H7 (cell line): ENCODE measurements at regions not wholly inside any gene's neighbourhood (a gene's known extent, or its start where the extent isn't known, plus 50 kb on each side); places are given as distances from the start of the nearest gene placed in this dataset.

Source experiments
- DNase-seq: peaks from one replicate; pipeline ENCODE4 v3.0.0; 2012
- H3K27me3 ChIP-seq: 2 replicates; pipeline ENCODE4 v1.6.0; 2011; ENCODE audit warnings: mild to moderate bottlenecking, low read length; ENCODE audit not compliant: control insufficient read depth, insufficient read depth
- H3K36me3 ChIP-seq: replicated peaks from 2 replicates; pipeline ENCODE4 v1.5.1; 2011; ENCODE audit warnings: low read length; ENCODE audit not compliant: control insufficient read depth, insufficient read depth
- H3K4me3 ChIP-seq: 2 replicates; pipeline ENCODE4 v1.5.1; 2011; ENCODE audit warnings: low read depth, mild to moderate bottlenecking, control low read depth, low read length, moderate library complexity; ENCODE audit not compliant: insufficient read depth

DNA sequence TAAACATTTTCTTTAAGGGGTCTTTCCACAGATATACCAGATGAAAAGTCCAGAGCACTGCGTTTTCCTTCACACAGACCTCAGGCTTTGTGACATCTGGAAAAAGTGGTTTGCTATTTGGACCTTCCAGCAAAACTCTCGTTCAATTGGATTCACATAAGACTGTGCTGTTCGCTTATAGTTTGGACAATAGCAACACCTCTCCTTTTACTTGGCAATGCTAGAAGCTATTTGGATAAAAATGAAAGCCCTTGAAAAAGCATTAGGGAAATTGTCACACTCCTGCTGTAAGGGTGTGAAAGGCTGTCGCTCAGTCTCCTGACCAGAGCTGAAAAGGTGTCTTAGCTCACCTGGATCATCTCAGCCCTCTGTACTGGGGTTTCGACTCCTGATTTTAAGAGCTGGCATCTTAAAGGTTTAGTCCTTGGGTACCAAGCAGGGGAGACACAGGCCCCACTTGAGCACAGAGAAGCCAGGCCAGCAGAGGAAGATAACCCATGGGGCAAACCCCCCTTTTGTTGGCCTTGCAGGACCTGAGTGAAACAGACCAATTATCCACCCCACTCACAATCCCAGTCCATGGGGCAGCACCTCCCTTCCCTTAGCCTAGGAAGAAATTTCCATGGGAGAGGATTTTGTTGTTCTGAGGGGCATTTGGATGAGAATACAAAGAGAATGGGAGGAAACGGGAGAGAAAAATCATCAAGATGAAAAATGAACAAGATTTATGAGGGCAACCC lies 257.6 kb downstream of the DLEU7 start:
- Histone ChIP-seq H3K27me3 (no peaks in the 10 kb centered on the region), H3K36me3 (no peaks in the 10 kb centered on the region), H3K4me3 (no peak overlapping the region)
- DNase-seq: no peak

DNA sequence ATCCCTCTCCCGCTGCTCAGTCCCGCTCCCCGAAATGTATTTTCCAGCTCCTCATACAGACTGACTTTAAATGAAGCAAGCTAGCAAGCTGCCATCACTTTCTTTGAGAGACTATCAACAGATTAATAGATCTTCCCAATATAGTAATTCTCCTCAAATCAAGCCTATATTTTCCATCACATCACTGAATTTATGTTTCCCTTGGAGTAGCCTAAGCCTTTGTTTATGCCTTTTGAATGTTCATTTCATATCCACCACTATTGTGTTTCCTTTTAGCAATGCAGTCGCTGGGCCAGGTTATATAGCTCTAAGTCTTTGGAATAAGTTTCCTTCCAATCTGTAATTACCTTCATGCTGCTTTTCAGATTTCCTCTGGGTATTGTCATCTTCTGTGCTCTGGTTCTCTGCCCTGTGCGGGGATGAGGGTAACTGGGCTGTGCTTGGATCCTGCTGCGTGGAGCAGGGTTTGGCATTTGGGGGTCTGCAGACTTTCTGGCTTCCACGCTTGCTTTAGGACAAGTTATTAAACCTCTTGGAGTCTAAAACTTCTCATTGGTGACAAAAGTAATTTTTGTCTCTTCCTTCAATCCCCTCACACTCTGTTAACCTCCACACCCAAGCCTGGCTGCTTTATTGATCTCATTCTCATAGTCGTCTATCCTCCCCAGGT lies 256.9 kb downstream of the DLEU7 start:
- DNase-seq: no peak
- Histone ChIP-seq H3K27me3 (no peaks in the 10 kb centered on the region), H3K4me3 (no peak overlapping the region)

DNA sequence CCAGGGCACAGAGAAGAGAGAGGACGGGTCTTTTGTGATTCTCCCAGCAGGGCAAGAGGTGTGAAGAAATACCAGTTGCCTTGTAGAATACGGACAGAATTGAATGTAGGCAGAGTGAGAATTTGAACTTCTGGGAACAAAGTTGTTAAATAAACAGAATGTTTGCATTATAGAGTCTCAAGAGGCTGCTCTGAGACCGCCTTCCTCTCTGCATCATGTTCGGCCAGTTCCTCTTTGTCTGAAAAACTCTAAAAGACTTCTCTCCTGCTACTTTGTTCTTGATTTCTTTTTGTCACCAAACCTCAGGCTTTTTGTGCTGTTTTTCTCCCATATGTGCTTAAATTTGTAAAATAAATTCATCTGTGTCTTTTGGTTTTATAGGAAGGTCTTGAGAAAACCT lies 256.4 kb downstream of the DLEU7 start:
- Histone ChIP-seq H3K4me3 (no peak overlapping the region), H3K27me3 (no peaks in the 10 kb centered on the region), H3K36me3 (no peaks in the 10 kb centered on the region)
- DNase-seq: peak; percentile 19

More for the DNA sequence above, 256.9 kb downstream of the DLEU7 start:
- no peaks in the 10 kb centered on the region for H3K36me3 ChIP-seq

DNA sequence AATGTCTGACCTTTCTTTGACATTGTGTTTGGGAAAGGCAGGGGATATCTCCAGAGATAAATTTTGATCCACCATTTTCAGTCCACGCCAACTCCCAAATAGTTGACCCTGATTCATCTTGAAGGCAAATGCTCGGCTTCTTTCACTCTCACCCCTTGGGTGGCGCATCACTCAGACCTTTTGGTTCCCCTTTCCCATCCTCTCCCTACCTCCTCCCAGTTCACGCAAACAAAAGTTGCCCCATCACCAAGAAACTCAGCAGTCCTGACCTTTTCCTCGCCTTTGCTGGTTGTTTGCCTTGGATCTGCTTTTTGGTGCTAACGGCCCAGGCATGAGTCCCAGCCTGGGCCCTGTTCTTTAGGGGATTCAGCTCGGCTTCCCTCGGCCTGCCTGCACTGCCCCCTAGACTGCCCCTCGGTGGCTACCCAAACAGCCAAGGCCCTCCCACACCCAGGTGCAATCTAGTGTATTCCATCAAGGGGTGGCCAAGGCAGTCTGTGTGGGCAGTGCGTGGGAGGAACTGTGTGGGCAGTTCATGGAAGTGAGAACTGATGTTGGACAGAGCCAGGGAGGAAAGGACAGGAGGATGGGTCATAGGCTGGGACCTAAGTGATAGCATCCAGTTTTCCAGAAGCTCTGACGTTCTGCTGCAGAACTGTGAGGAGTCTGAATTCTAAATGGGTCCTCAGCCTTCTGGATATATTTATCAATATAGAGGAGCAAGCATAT lies 255.7 kb downstream of the DLEU7 start:
- no peaks in the 10 kb centered on the region for H3K27me3 ChIP-seq
- no peak overlapping the region for H3K4me3 ChIP-seq
- H3K36me3 ChIP-seq: no peaks in the 10 kb centered on the region
- no peak for DNase-seq

DNA sequence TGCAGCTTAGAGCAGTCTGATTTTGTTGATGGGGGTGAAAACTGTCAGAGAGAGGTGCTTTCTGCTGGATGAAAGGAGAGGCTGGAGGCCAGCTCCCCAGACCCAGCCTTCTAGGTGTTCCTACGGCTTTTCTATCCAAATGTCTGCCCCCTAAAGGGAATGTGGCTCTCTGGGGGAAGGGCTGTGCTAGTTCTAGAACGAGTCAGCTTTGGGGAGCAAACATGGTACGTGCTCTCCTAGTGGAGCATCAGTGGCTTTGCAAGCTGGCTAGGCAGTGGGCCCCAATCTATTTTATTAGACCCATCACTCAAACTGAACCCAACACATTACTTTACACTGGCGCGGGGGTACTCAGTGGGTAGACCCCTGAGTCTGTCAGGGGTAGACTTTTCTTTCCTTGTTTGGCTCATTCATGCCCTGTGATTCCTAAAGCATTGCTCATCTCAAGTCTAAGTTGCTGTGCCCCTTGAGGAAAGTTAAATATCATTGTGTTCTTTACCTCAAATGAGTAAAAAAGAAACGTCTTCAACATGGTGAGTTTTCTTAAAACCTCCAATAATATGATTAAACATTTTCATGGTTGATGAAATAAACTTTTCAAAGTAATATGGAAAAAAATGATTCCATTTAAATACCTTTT lies 254.9 kb downstream of the DLEU7 start:
- Histone ChIP-seq H3K36me3 (no peaks in the 10 kb centered on the region), H3K27me3 (no peaks in the 10 kb centered on the region), H3K4me3 (no peak overlapping the region)
- peak; percentile 22 for DNase-seq

DNA sequence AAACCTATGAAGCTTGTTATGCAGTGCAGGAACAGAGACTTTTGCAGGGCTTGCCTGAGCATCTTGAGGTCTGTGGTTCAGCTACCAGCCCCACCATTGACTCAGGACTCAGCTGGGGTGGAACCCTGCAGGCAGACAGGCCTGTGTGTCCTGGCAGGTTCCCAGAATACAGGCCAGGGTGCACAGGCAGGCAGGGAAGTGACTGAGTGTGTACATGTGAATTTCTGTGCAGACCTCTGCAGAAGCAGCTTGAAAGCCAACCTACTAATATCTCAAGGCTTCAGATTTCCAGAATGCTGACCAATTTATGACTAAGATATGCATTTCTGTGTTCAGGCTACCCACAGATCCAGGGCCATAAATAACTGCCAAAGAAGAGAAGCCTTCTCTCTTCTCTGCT lies 254.4 kb downstream of the DLEU7 start:
- Histone ChIP-seq H3K4me3 (no peak overlapping the region), H3K27me3 (no peaks in the 10 kb centered on the region), H3K36me3 (no peaks in the 10 kb centered on the region)
- DNase-seq: no peak

DNA sequence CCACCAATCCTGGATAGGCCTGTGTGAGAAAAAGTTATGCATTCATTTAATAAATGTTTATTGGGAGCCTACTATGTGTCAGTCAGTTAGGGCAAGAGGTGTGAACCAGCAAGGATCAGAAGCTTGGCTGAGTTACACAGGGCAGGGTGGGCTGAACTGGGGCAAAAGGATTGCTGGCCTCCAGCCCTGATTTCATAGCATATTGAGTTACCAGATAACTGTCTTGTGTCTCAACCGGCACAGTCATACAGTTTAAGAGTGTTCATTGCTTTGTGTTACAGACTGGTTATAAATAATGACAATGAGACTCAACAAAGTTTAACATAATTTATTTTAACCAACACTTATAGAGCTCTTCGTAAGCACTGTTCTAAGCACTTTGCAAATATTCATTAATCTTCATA lies 253.8 kb downstream of the DLEU7 start:
- H3K27me3 ChIP-seq: no peaks in the 10 kb centered on the region
- H3K4me3 ChIP-seq: no peak overlapping the region
- H3K36me3 ChIP-seq: no peaks in the 10 kb centered on the region
- no peak for DNase-seq

DNA sequence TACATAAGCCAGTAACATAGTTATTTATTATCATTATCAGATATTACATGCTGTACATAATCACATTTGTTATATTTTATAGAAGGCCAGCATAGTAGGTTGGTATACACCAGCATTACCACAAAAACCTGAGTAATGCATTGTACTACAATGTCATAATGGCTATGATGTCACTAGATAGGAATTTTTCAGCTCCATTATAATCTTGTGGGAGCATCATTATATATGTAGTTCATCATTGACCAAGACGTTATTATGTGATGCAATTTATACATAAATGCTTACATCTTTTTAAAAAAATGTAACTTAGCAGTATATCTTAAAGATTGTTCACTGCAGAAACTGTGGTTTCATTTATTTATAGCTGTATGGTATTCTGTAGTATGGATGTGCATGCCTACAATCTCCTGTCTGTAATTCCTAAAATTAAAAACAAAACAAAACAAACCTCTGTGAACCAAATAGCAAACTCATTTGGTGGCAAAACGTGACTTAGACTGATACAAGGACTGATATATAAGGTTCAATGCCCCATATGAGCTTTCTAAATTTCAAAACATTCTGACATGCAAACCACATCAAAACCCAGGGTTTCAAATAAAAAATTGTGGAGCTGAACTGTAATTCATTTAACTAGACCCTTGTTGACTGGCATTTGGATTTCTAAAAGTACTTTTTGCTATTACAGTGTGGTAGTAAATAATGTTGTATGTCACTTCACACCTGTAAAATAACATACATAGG lies 250.9 kb downstream of the DLEU7 start:
- Histone ChIP-seq H3K36me3 (no peaks in the 10 kb centered on the region), H3K4me3 (no peak overlapping the region), H3K27me3 (no peaks in the 10 kb centered on the region)
- no peak for DNase-seq

DNA sequence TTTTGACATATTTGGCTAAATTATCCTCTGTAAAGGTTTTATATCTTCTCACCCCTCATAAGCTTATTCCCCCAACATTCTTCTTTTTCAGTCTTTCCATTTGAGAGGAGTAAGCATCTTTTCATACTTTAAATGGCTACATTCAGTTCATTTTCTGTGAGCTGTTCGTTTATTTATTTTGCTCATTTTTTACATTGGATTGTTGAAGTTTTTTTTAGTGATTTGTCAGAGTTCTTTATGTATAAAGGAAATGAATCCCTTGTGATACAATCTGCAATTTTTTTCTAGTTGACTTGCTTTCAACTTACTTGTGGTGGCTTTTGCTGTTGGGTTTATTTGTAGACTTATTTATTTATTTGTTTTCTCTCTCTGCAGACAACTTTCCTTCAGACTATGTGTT lies 250.3 kb downstream of the DLEU7 start:
- no peak for DNase-seq
- Histone ChIP-seq H3K4me3 (no peak overlapping the region), H3K27me3 (no peaks in the 10 kb centered on the region), H3K36me3 (no peaks in the 10 kb centered on the region)

DNA sequence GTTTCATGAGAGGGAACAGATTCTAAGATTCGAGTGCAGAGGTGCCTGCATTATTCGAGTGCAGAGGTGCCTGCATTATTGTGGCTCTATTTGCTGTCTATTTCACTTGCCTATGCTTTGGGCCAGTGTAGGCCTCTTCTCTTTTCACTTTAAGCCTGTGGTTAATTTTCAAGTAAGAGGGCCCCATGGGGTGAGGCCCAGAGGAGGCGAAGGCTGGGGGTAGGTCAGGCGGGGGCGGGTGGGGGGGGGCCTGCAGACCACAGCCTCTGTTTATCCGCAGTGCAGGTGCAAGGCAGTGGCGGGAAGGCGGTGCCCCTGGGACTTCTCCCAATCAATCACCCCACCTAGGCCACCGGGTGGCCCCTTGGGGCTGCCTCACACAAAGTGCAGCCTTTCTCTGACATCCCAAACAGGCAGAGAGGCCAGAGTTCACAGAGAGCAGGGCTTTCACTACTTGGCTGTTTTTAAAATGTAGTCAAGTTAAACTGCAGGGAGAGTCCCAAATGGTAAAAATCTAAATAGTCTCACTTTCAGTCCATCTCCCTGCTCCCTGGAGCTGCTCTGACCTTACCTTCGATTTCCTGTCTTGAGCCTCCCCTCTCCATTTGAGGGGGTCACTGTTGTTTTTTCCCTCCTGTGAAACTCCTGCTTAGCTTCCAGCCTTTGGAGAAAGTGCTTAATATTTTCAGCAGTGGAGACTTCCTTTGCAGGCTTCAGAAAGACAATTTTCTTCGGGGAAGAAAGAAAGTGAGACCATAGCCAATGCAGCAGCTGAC lies 249.0 kb downstream of the DLEU7 start:
- Histone ChIP-seq H3K4me3 (no peak overlapping the region), H3K36me3 (no peaks in the 10 kb centered on the region), H3K27me3 (no peaks in the 10 kb centered on the region)
- DNase-seq: peak; percentile 69

DNA sequence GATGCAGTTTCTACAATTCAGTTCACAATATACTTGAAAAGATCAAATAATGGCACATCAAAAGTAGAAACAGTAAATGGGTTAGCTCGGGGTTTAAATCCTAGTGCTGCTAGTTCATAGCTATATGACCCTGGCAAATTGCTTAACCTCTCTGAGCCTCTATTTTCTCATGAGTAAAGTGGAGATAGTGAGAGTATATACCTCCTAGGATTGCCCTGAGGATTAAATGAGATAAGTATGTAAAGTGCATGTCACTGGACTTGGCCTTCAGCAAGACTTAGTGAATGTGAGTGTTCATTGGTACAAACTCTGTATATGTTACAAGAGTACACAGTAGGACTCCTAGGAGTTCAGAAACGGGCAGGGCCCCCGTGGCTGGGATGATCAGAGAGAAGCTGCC lies 248.3 kb downstream of the DLEU7 start:
- H3K4me3 ChIP-seq: no peak overlapping the region
- no peak for DNase-seq
- no peaks in the 10 kb centered on the region for H3K36me3 ChIP-seq
- no peaks in the 10 kb centered on the region for H3K27me3 ChIP-seq

DNA sequence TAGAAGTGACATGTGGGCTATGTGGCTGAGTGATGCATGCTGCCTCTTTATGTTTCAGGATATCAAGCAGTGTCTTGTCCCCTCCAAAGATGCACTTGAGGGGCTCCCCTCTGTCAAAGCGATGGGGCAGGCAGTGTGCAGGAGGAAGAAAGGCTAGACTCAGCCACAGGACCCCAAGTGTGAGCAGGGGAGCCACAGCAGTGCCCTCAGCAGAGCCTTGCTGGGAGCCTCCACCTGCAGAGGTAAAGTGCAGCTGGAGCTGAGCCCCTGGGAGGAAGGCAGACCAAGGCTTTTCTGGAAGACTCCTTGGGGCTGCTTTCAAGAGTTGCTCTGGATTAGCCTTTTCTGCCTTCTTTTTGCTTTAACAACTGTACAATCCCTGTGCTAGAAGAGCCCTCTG lies 247.3 kb downstream of the DLEU7 start:
- Histone ChIP-seq H3K36me3 (no peaks in the 10 kb centered on the region), H3K27me3 (no peaks in the 10 kb centered on the region), H3K4me3 (no peak overlapping the region)
- no peak for DNase-seq

DNA sequence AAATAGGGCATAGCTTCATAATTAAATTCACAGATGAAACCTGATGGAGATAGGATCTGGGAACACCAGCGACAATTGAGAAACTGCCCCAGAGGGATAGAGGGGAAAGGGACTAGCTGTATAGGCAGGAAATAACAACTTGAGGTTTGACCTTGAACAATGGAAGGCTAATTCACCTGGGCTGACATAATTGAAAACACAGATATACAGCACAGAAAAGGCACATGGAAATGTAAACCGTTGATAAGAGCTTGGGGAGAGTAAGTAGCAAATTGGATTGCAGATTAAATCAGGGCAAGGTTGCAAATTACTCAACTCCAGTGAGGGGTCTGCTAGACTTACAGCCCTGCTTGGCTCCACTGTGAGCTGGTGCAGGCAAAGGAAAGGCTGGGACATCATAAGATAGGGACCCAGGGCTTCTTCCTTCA lies 246.7 kb downstream of the DLEU7 start:
- no peaks in the 10 kb centered on the region for H3K27me3 ChIP-seq
- DNase-seq: no peak
- no peaks in the 10 kb centered on the region for H3K36me3 ChIP-seq
- H3K4me3 ChIP-seq: no peak overlapping the region
